ENCODE measurements at regions not wholly inside any gene's neighbourhood (a gene's known extent, or its start where the extent isn't known, plus 50 kb on each side); places are given as distances from the start of the nearest gene placed in this dataset.

DNA sequence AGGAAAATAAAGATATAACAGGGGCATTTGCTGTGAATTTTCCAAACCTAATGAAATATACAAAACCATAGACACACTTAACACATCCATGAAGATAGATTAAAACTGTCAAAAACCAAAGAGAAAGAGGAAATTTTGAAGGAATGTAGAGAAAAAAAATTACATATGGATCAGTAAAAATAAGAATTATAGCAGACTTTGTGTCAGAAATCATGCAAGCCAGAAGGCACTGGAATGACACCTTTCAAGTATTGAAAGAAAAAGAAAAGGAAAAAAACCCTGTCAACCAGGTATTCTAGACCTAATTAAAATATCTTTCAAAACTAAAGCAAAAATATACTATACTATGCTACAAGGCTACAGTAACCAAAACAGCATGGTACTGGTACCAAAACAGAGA, 125.8 kb upstream of the PALMD start:
- no peak for ATAC-seq
- Histone ChIP-seq H3K9me3 (no peaks in the 10 kb centered on the region), H3K27me3 (no peaks in the 10 kb centered on the region), H3K27ac (no peak overlapping the region), H3K4me1 (no peaks in the 10 kb centered on the region), H3K36me3 (no peaks in the 10 kb centered on the region), H3K4me3 (no peak overlapping the region)
- no peak for TF ChIP-seq POLR2AphosphoS5 (IDR thresholded peaks at IDR 0.05)
- TF ChIP-seq EP300 (IDR thresholded peaks at IDR 0.05) = no peak
- TF ChIP-seq, protein P1, sequence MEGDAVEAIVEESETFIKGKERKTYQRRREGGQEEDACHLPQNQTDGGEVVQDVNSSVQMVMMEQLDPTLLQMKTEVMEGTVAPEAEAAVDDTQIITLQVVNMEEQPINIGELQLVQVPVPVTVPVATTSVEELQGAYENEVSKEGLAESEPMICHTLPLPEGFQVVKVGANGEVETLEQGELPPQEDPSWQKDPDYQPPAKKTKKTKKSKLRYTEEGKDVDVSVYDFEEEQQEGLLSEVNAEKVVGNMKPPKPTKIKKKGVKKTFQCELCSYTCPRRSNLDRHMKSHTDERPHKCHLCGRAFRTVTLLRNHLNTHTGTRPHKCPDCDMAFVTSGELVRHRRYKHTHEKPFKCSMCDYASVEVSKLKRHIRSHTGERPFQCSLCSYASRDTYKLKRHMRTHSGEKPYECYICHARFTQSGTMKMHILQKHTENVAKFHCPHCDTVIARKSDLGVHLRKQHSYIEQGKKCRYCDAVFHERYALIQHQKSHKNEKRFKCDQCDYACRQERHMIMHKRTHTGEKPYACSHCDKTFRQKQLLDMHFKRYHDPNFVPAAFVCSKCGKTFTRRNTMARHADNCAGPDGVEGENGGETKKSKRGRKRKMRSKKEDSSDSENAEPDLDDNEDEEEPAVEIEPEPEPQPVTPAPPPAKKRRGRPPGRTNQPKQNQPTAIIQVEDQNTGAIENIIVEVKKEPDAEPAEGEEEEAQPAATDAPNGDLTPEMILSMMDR (IDR thresholded peaks at IDR 0.05) = no peak
- no peak for TF ChIP-seq POLR2A (IDR thresholded peaks at IDR 0.05)

DNA sequence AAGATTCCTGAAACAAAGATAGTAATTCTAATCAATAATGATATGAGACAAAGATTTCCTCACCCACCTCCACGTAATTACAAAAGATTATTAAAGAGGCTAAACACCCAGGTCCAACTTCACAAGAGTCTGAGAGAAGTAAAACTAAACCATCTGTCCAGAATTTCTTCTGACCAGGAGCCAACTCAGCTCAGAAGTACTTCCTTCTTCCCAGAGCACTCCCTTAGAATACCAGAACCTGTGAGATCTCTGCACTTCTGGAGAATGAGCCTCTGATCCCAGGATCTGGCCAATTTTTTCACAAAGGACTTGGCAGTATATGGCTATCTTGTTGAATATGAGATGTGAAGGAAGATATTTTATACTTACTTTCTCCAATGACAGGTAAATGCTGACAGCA, 120.6 kb upstream of the PALMD start:
- ATAC-seq = no peak

DNA sequence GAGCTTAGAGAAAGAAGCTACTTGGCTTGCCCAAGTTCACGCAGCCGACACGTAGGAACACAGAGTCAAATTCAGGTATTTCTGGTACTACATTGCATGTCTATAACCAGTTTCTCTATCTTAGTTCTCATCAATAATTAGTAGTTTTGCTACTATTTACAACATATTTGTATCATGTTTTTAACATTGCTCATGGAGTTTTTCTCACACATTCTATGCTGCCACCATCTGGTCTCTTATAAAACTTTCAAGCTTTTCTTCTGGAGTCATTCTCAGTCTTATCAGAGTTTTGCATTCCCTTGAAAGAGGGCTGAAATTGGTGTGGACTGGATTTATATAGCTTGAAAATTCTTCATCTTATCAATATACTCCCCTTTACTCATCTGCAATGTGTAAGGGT, 118.8 kb upstream of the PALMD start:
- no peaks in the 10 kb centered on the region for H3K36me3 ChIP-seq
- no peaks in the 10 kb centered on the region for H3K27me3 ChIP-seq
- H3K4me1 ChIP-seq = no peaks in the 10 kb centered on the region
- no peaks in the 10 kb centered on the region for H3K9me3 ChIP-seq
- WGBS, 2 donors (ENCODE audit: low coverage in 1 of 2) = 81 to 96% methylated on average over 3 of the region's 3 CpGs
- no peak overlapping the region for H3K27ac ChIP-seq
- ATAC-seq = no peak
- H3K4me3 ChIP-seq = no peak overlapping the region
- TF ChIP-seq POLR2A (IDR thresholded peaks at IDR 0.05) = no peak
- TF ChIP-seq, protein P1 (IDR thresholded peaks at IDR 0.05) = peak in 1 of 4 experiments; percentile 25

More for the DNA sequence above, 120.6 kb upstream of the PALMD start:
- Histone ChIP-seq H3K4me3 (no peak overlapping the region), H3K4me1 (no peaks in the 10 kb centered on the region), H3K27me3 (no peaks in the 10 kb centered on the region), H3K36me3 (no peaks in the 10 kb centered on the region), H3K9me3 (no peaks in the 10 kb centered on the region), H3K27ac (no peak overlapping the region)
- TF ChIP-seq, protein P1 (IDR thresholded peaks at IDR 0.05) = no peak
- WGBS, 2 donors (ENCODE audit: low coverage in 1 of 2) = 45 to 80% methylated on average over 1 of the region's 1 CpG

DNA sequence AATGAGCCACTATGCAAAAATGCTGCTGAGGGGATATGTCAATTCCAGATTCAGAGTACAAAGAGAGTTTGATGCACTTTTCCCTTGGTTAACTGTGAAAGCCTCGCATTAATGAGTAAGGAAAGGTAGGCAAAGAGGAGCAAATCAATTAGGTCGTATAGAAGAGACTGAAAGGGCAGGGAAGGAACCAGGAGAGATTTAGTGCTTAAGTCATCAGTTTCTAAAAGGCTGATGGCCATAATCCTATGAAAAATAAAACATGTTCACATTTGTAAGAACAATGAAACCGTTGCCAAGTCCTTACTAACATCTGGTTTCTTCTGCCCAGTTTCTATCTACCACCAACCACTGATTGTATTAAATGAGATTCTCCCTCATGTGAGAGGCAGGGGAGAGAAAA, 118.4 kb upstream of the PALMD start:
- Histone ChIP-seq H3K36me3 (no peaks in the 10 kb centered on the region), H3K27ac (no peak overlapping the region)
- no peak for TF ChIP-seq POLR2A (IDR thresholded peaks at IDR 0.05)
- TF ChIP-seq POLR2AphosphoS5 (IDR thresholded peaks at IDR 0.05) = no peak
- no peak for TF ChIP-seq EP300 (IDR thresholded peaks at IDR 0.05)
- TF ChIP-seq, protein P1 (IDR thresholded peaks at IDR 0.05) = no peak

DNA sequence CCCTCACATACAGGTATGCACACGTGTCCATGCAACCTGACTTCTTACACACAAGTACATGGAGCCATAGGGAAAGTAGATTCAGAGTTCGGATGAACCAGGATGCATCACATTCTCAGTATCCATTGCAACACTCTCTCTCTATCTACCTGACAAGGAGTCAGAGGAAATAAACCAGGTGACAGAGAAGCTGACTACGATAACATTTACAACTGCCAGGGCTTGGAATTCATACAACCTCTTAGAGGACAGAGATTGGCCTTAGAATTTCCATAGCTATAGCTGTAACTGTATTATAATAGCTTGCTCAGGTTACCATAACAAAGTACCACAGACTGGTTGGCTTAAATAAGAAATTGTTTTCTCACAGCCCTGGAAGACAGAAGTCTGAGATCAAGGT, 116.9 kb upstream of the PALMD start:
- ATAC-seq = no peak
- TF ChIP-seq, protein P1 (IDR thresholded peaks at IDR 0.05) = no peak
- TF ChIP-seq POLR2A (IDR thresholded peaks at IDR 0.05) (no peak), POLR2AphosphoS5 (IDR thresholded peaks at IDR 0.05) (no peak), EP300 (IDR thresholded peaks at IDR 0.05) (no peak)

More for the DNA sequence above, 118.4 kb upstream of the PALMD start:
- no peak for ATAC-seq
- H3K4me1 ChIP-seq = no peaks in the 10 kb centered on the region
- no peaks in the 10 kb centered on the region for H3K9me3 ChIP-seq
- WGBS, 2 donors (ENCODE audit: low coverage in 1 of 2) = 60 to 69% methylated on average over 2 to 3 of the region's 3 CpGs
- no peaks in the 10 kb centered on the region for H3K27me3 ChIP-seq
- H3K4me3 ChIP-seq = no peak overlapping the region

More for the DNA sequence above, 116.9 kb upstream of the PALMD start:
- peaks cover 0 to 3% (median 0%) of the 10 kb centered on the region in 3 donors for H3K4me1 ChIP-seq
- no peak overlapping the region for H3K27ac ChIP-seq
- no peaks in the 10 kb centered on the region for H3K9me3 ChIP-seq
- H3K27me3 ChIP-seq = no peaks in the 10 kb centered on the region
- no peaks in the 10 kb centered on the region for H3K36me3 ChIP-seq
- H3K4me3 ChIP-seq = no peak overlapping the region
- 68 to 100% methylated on average over 1 to 3 of the region's 3 CpGs for WGBS, 2 donors (ENCODE audit: low coverage in 1 of 2)

Data from gastroesophageal sphincter (tissue), 4 donors.